ENCODE measurements at regions not wholly inside any gene's neighbourhood (a gene's known extent, or its start where the extent isn't known, plus 50 kb on each side); places are given as distances from the start of the nearest gene placed in this dataset.

- TF ChIP-seq CTCF (IDR thresholded peaks at IDR 0.05; ENCODE audit: insufficient read depth, low read length) (no peak), REST (IDR thresholded peaks at IDR 0.05; ENCODE audit: insufficient replicate concordance, low read depth) (no peak), POLR2AphosphoS5 (IDR thresholded peaks at IDR 0.05; ENCODE audit: low read depth) (no peak), SPI1 (IDR thresholded peaks at IDR 0.05; ENCODE audit: borderline replicate concordance, low read depth) (no peak), GABPA (IDR thresholded peaks at IDR 0.05; ENCODE audit: low read depth) (no peak)
- H3K27ac ChIP-seq (replicated peaks) = no peak overlapping the region
- H3K4me3 ChIP-seq (replicated peaks; ENCODE audit: insufficient read depth, low read length) = no peak overlapping the region
- no peak for DNase-seq (ENCODE audit: low read depth in 1 of 2, low spot score in 1 of 2)
- H3K27me3 ChIP-seq (ENCODE audit: insufficient read depth, poor library complexity, severe bottlenecking) = no peaks in the 10 kb centered on the region
These were observed 321.7 kb upstream of the USP25 start for GRCh38 chr21:15408089-15408488.

GRCh38 chr21:15409031-15409430 is 320.8 kb upstream of the USP25 start:
- no peak for DNase-seq (ENCODE audit: low read depth in 1 of 2, low spot score in 1 of 2)
- Histone ChIP-seq H3K4me3 (replicated peaks; ENCODE audit: insufficient read depth, low read length) (no peak overlapping the region), H3K27ac (replicated peaks) (no peak overlapping the region), H3K27me3 (ENCODE audit: insufficient read depth, poor library complexity, severe bottlenecking) (no peaks in the 10 kb centered on the region)
- TF ChIP-seq SPI1 (IDR thresholded peaks at IDR 0.05; ENCODE audit: borderline replicate concordance, low read depth) (no peak), GABPA (IDR thresholded peaks at IDR 0.05; ENCODE audit: low read depth) (no peak), CTCF (IDR thresholded peaks at IDR 0.05; ENCODE audit: insufficient read depth, low read length) (no peak), REST (IDR thresholded peaks at IDR 0.05; ENCODE audit: insufficient replicate concordance, low read depth) (no peak), POLR2AphosphoS5 (IDR thresholded peaks at IDR 0.05; ENCODE audit: low read depth) (no peak)

- no peak overlapping the region for H3K27ac ChIP-seq (replicated peaks)
- DNase-seq (ENCODE audit: low read depth in 1 of 2, low spot score in 1 of 2) = no peak
- TF ChIP-seq CTCF (IDR thresholded peaks at IDR 0.05; ENCODE audit: insufficient read depth, low read length) (no peak), POLR2AphosphoS5 (IDR thresholded peaks at IDR 0.05; ENCODE audit: low read depth) (no peak), SPI1 (IDR thresholded peaks at IDR 0.05; ENCODE audit: borderline replicate concordance, low read depth) (no peak), REST (IDR thresholded peaks at IDR 0.05; ENCODE audit: insufficient replicate concordance, low read depth) (no peak), GABPA (IDR thresholded peaks at IDR 0.05; ENCODE audit: low read depth) (no peak)
- no peak overlapping the region for H3K4me3 ChIP-seq (replicated peaks; ENCODE audit: insufficient read depth, low read length)
- no peaks in the 10 kb centered on the region for H3K27me3 ChIP-seq (ENCODE audit: insufficient read depth, poor library complexity, severe bottlenecking)
These were observed 318.9 kb upstream of the USP25 start for GRCh38 chr21:15410853-15411252.
